K562 (cell line): ENCODE measurements at regions not wholly inside any gene's neighbourhood (a gene's known extent, or its start where the extent isn't known, plus 50 kb on each side); places are given as distances from the start of the nearest gene placed in this dataset.

Experiments
- CBX8 ChIP-seq: fragments of 200-600 bp; sonication (generic); IDR thresholded peaks from 2 replicates; pipeline ENCODE4 v1.6.1; 2012; ENCODE audit warnings: borderline replicate concordance, mixed run types, low read depth, mild to moderate bottlenecking, moderate library complexity, mixed read lengths, low read length, control low read depth, inconsistent platforms; ENCODE audit not compliant: poor library complexity, severe bottlenecking; ENCODE audit errors: extremely low read depth
- EP300 ChIP-seq: IDR thresholded peaks from 2 replicates; pipeline ENCODE4 v1.6.1; 2012; ENCODE audit warnings: low read length, improper control_type of control experiment
- ETV6 ChIP-seq, 3 experiments: fragments of 150-350 bp in 1 of 3; sonication (generic) in 1 of 3; formaldehyde crosslinking in 1 of 3; IDR thresholded peaks; 2 replicates each; pipeline versions ENCODE4 v1.6.1 to v1.8.0; 2014 to 2022; ENCODE audit warnings: borderline replicate concordance in 2 of 3, low read depth in 2 of 3, antibody characterized with exemption in 1 of 3, low read length in 1 of 3, mild to moderate bottlenecking in 1 of 3, missing genetic modification reagents in 1 of 3
- FOXA3 ChIP-seq, 2 experiments: fragments of 450-650 bp in 1 of 2; sonication (generic) in 1 of 2; formaldehyde crosslinking; IDR thresholded peaks in 1 of 2; conservative IDR thresholded peaks in 1 of 2; 2 replicates each; pipeline versions ENCODE4 v1.4.0 to v1.8.0; 2020 to 2022; ENCODE audit warnings: mild to moderate bottlenecking in 2 of 2, missing genetic modification reagents in 1 of 2
- FOXK2 ChIP-seq, 2 experiments: fragments of 450-650 bp; IDR thresholded peaks in 1 of 2; conservative IDR thresholded peaks in 1 of 2; 2 replicates each; pipeline ENCODE4 v1.6.1; 2016; ENCODE audit warnings: low read depth in 2 of 2, mild to moderate bottlenecking in 1 of 2
- HDAC3 ChIP-seq: fragments of 450-650 bp; IDR thresholded peaks from 2 replicates; pipeline ENCODE4 v1.6.1; 2018; ENCODE audit warnings: borderline replicate concordance, mild to moderate bottlenecking, moderate library complexity; ENCODE audit not compliant: partially characterized antibody
- HMG20A ChIP-seq: fragments of 450-650 bp; formaldehyde crosslinking; conservative IDR thresholded peaks from 2 replicates; pipeline ENCODE4 v1.4.0; 2020; ENCODE audit warnings: mild to moderate bottlenecking, mixed read lengths
- RCOR1 ChIP-seq, 2 experiments: IDR thresholded peaks; 2 replicates each; pipeline ENCODE4 v1.6.1; 2012; ENCODE audit warnings: low read depth in 2 of 2, low read length in 2 of 2, borderline replicate concordance in 1 of 2, improper control_type of control experiment in 1 of 2
- TF ChIP-seq, protein P1 (sequence below): fragments of 250-450 bp; sonication (Bioruptor Pico); IDR thresholded peaks from 2 replicates; pipeline ENCODE4 v1.8.0; 2022; ENCODE audit warnings: moderate library complexity, mild to moderate bottlenecking, inconsistent platforms
- TF ChIP-seq, protein P2 (sequence below): fragments of 450-650 bp; IDR thresholded peaks from 2 replicates; pipeline ENCODE4 v1.6.1; 2016; ENCODE audit warnings: low read depth, mild to moderate bottlenecking, moderate library complexity
- TF ChIP-seq, protein P3 (sequence below): fragments of 450-650 bp; formaldehyde crosslinking; IDR thresholded peaks from 2 replicates; pipeline ENCODE4 v1.4.0; 2022; ENCODE audit warnings: mild to moderate bottlenecking, moderate library complexity
- TF ChIP-seq, protein P4 (sequence below): IDR thresholded peaks from 2 replicates; pipeline ENCODE4 v1.6.1; 2014; ENCODE audit warnings: antibody characterized with exemption
- TF ChIP-seq, protein P5 (sequence below): fragments of 250-450 bp; sonication (Bioruptor Pico); IDR thresholded peaks from 2 replicates; pipeline ENCODE4 v1.4.0; 2020; ENCODE audit warnings: mild to moderate bottlenecking, moderate library complexity, borderline replicate concordance
- TF ChIP-seq, protein P6 (sequence below): fragments of 250-450 bp; sonication (Bioruptor Pico); IDR thresholded peaks from 2 replicates; pipeline ENCODE4 v1.5.0; 2020; ENCODE audit warnings: mild to moderate bottlenecking, borderline replicate concordance

DNA sequence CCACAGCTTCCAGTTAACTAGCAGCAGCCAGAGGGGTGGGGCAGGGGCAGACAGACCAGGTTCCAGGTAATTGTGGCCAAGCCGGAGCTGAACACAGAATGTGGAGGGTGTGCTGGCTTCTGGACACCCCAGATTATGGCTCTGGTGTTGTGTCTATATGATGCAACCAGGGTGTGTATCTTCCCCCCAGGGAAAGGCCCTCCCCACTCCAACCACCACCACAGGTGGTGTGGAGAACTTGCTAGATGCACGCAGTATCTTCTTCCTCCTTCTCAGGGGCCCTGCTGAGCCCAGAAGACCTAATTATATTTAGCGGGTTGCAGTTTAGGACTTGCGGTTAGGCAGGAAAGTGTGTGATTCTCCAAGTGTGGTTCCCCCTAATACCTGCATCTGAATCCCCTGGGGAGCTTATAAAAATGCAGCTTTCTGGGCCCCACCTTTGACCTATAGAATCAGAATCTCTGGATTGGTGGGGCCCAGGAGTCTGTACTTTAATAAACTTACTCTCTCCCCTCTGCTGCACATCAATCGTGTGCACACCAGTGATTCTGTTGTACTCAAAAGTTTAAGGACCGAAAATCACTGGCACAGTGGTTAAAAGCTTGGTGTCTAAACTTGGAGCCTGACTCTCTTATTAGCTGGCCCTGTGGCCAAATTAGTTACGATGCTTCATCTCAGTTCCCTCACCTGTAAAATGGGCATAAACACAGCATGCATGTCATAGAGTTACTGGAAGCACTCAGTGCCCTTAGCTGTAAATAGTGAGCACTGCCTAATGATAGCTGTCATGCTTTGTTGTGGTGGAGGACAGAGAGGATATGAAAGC is 379.1 kb upstream of the PROK2 start (continued):
- TF ChIP-seq RCOR1 (IDR thresholded peaks at IDR 0.05; ENCODE audit: borderline replicate concordance in 1 of 2, low read depth in 2 of 2, low read length in 2 of 2) (peak; percentile 60 to 94; a peak in 3 of 4 replicates), CBX8 (no peak), FOXA3 (CRISPR knock-in tag; conservative IDR thresholded peaks at IDR 0.05 in 1 of 2, IDR thresholded peaks at IDR 0.05 in 1 of 2) (peak in 1 of 2 experiments; percentile 74; a peak in 2 of 4 replicates), HDAC3 (peak; percentile 88), ETV6 (IDR thresholded peaks at IDR 0.05; ENCODE audit: borderline replicate concordance in 1 of 2, low read depth in 2 of 2, low read length in 1 of 2) (peak in 1 of 2 experiments; percentile 64; a peak in 1 of 4 replicates), ETV6 (CRISPR knock-in tag; IDR thresholded peaks at IDR 0.05; ENCODE audit: borderline replicate concordance) (no peak), FOXK2 (conservative IDR thresholded peaks at IDR 0.05 in 1 of 2, IDR thresholded peaks at IDR 0.05 in 1 of 2; ENCODE audit: low read depth in 2 of 2) (peak; percentile 58 to 64), EP300 (peak; percentile 96), HMG20A (no peak)
- TF ChIP-seq, protein P1, sequence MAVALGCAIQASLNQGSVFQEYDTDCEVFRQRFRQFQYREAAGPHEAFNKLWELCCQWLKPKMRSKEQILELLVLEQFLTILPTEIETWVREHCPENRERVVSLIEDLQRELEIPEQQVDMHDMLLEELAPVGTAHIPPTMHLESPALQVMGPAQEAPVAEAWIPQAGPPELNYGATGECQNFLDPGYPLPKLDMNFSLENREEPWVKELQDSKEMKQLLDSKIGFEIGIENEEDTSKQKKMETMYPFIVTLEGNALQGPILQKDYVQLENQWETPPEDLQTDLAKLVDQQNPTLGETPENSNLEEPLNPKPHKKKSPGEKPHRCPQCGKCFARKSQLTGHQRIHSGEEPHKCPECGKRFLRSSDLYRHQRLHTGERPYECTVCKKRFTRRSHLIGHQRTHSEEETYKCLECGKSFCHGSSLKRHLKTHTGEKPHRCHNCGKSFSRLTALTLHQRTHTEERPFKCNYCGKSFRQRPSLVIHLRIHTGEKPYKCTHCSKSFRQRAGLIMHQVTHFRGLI: 0 out of 2 replicates have a peak, but pooled peaks have one; percentile 14
- TF ChIP-seq, protein P2, sequence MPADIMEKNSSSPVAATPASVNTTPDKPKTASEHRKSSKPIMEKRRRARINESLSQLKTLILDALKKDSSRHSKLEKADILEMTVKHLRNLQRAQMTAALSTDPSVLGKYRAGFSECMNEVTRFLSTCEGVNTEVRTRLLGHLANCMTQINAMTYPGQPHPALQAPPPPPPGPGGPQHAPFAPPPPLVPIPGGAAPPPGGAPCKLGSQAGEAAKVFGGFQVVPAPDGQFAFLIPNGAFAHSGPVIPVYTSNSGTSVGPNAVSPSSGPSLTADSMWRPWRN: peak; percentile 38; the same call in 1 of the 2 replicates
- TF ChIP-seq, protein P3, sequence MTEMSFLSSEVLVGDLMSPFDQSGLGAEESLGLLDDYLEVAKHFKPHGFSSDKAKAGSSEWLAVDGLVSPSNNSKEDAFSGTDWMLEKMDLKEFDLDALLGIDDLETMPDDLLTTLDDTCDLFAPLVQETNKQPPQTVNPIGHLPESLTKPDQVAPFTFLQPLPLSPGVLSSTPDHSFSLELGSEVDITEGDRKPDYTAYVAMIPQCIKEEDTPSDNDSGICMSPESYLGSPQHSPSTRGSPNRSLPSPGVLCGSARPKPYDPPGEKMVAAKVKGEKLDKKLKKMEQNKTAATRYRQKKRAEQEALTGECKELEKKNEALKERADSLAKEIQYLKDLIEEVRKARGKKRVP (CRISPR knock-in tag): peak; percentile 96
- TF ChIP-seq, protein P4, sequence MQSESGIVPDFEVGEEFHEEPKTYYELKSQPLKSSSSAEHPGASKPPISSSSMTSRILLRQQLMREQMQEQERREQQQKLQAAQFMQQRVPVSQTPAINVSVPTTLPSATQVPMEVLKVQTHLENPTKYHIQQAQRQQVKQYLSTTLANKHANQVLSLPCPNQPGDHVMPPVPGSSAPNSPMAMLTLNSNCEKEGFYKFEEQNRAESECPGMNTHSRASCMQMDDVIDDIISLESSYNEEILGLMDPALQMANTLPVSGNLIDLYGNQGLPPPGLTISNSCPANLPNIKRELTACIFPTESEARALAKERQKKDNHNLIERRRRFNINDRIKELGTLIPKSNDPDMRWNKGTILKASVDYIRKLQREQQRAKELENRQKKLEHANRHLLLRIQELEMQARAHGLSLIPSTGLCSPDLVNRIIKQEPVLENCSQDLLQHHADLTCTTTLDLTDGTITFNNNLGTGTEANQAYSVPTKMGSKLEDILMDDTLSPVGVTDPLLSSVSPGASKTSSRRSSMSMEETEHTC: 0 out of 2 replicates have a peak, but pooled peaks have one; percentile 44
- TF ChIP-seq, protein P5, sequence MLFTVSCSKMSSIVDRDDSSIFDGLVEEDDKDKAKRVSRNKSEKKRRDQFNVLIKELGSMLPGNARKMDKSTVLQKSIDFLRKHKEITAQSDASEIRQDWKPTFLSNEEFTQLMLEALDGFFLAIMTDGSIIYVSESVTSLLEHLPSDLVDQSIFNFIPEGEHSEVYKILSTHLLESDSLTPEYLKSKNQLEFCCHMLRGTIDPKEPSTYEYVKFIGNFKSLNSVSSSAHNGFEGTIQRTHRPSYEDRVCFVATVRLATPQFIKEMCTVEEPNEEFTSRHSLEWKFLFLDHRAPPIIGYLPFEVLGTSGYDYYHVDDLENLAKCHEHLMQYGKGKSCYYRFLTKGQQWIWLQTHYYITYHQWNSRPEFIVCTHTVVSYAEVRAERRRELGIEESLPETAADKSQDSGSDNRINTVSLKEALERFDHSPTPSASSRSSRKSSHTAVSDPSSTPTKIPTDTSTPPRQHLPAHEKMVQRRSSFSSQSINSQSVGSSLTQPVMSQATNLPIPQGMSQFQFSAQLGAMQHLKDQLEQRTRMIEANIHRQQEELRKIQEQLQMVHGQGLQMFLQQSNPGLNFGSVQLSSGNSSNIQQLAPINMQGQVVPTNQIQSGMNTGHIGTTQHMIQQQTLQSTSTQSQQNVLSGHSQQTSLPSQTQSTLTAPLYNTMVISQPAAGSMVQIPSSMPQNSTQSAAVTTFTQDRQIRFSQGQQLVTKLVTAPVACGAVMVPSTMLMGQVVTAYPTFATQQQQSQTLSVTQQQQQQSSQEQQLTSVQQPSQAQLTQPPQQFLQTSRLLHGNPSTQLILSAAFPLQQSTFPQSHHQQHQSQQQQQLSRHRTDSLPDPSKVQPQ (CRISPR knock-in tag): peak; percentile 47; the same call in 1 of the 2 replicates
- TF ChIP-seq, protein P6, sequence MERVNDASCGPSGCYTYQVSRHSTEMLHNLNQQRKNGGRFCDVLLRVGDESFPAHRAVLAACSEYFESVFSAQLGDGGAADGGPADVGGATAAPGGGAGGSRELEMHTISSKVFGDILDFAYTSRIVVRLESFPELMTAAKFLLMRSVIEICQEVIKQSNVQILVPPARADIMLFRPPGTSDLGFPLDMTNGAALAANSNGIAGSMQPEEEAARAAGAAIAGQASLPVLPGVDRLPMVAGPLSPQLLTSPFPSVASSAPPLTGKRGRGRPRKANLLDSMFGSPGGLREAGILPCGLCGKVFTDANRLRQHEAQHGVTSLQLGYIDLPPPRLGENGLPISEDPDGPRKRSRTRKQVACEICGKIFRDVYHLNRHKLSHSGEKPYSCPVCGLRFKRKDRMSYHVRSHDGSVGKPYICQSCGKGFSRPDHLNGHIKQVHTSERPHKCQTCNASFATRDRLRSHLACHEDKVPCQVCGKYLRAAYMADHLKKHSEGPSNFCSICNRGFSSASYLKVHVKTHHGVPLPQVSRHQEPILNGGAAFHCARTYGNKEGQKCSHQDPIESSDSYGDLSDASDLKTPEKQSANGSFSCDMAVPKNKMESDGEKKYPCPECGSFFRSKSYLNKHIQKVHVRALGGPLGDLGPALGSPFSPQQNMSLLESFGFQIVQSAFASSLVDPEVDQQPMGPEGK (CRISPR knock-in tag): peak; percentile 60; the same call in 1 of the 2 replicates
